ENCODE measurements at regions not wholly inside any gene's neighbourhood (a gene's known extent, or its start where the extent isn't known, plus 50 kb on each side); places are given as distances from the start of the nearest gene placed in this dataset.

DNA sequence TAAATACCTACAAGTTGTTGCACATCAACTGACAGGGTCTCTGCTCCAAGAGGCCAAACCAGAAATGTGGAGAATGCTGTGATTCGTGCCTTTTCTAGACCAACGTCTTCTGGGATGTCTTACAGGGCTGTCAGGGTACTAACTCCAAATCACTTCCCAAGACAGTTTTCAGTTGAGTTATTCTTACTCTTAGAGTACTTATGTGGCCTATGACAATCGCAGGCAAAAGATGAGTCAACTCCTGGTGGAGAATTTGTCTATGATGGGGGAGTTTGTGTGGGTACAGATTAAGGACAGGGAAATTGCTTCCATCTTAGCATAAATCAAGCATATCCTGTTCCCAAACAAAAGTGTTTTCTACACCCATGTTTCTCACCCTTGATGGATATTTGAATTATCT, 734.8 kb downstream of the TNS3 start:
- Histone ChIP-seq H3K4me1 (ENCODE audit: control insufficient read depth in 2 of 2, insufficient read depth in 2 of 2, low read length in 1 of 2) (no peaks in the 10 kb centered on the region), H3K27ac (ENCODE audit: low read depth in 2 of 2, low read length in 1 of 2) (no peak overlapping the region), H3K4me3 (ENCODE audit: low read depth in 1 of 2, low read length in 2 of 2) (no peak overlapping the region), H3K27me3 (ENCODE audit: control insufficient read depth in 1 of 2, insufficient read depth in 2 of 2, low read length in 2 of 2) (no peaks in the 10 kb centered on the region), H3K36me3 (ENCODE audit: control insufficient read depth in 2 of 2, insufficient read depth in 2 of 2, low read length in 1 of 2) (no peaks in the 10 kb centered on the region), H3K9me3 (ENCODE audit: control insufficient read depth in 2 of 2, insufficient read depth in 1 of 2, low read depth in 1 of 2, low read length in 1 of 2) (no peaks in the 10 kb centered on the region)
- 90 to 91% methylated on average over 3 of the region's 3 CpGs for WGBS, 2 donors

DNA sequence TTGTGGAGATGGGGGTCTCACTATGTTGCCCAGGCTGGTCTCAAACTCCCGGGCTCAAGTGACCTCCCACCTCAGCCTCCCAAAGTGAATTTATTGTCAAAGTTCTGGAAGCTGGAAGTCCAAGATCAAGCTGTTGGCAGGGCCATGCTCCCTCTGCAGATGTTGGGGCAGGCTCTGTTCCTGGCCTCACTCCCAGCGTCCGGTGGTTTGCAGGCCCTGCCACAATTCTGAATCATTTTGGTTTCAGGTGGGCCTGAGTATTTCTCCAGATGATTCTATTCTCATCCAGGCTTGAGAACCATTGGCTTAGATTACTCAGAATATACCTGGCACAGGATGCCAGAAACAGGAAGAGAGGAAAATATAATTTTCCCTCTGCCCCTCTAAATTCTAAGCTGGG, 737.4 kb downstream of the TNS3 start:
- no peaks in the 10 kb centered on the region for H3K36me3 ChIP-seq (ENCODE audit: control insufficient read depth in 2 of 2, insufficient read depth in 2 of 2, low read length in 1 of 2)
- H3K9me3 ChIP-seq (ENCODE audit: control insufficient read depth in 2 of 2, insufficient read depth in 1 of 2, low read depth in 1 of 2, low read length in 1 of 2) = no peaks in the 10 kb centered on the region
- WGBS, 2 donors = 69 to 74% methylated on average over 3 of the region's 3 CpGs
- no peaks in the 10 kb centered on the region for H3K4me1 ChIP-seq (ENCODE audit: control insufficient read depth in 2 of 2, insufficient read depth in 2 of 2, low read length in 1 of 2)
- H3K4me3 ChIP-seq (ENCODE audit: low read depth in 1 of 2, low read length in 2 of 2) = no peak overlapping the region
- no peak overlapping the region for H3K27ac ChIP-seq (ENCODE audit: low read depth in 2 of 2, low read length in 1 of 2)
- H3K27me3 ChIP-seq (ENCODE audit: control insufficient read depth in 1 of 2, insufficient read depth in 2 of 2, low read length in 2 of 2) = no peaks in the 10 kb centered on the region

DNA sequence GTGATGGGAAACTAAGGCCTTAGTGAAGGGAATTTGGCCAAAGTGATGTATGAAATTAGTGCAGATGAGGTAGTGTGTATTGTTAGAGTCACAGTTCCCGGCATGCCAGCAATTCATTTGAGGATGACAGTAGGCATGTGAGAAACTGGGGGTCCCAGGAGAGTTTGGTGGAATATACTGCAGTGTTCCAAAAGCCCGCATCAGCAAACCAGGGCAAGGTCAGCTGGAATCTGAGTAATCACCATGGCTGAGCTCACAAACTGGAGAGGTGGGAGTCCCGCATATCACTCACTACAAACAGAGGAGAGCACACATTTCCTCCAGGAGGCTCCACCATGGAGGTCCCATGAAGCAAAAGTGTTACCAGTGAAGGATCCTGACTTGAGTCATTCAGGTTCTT, 740.7 kb downstream of the TNS3 start:
- no peaks in the 10 kb centered on the region for H3K36me3 ChIP-seq (ENCODE audit: control insufficient read depth in 2 of 2, insufficient read depth in 2 of 2, low read length in 1 of 2)
- WGBS, 2 donors = 90 to 95% methylated on average over 3 of the region's 3 CpGs
- no peaks in the 10 kb centered on the region for H3K27me3 ChIP-seq (ENCODE audit: control insufficient read depth in 1 of 2, insufficient read depth in 2 of 2, low read length in 2 of 2)
- H3K9me3 ChIP-seq (ENCODE audit: control insufficient read depth in 2 of 2, insufficient read depth in 1 of 2, low read depth in 1 of 2, low read length in 1 of 2) = no peaks in the 10 kb centered on the region
- H3K4me1 ChIP-seq (ENCODE audit: control insufficient read depth in 2 of 2, insufficient read depth in 2 of 2, low read length in 1 of 2) = no peaks in the 10 kb centered on the region
- no peak overlapping the region for H3K27ac ChIP-seq (ENCODE audit: low read depth in 2 of 2, low read length in 1 of 2)
- H3K4me3 ChIP-seq (ENCODE audit: low read depth in 1 of 2, low read length in 2 of 2) = no peak overlapping the region

DNA sequence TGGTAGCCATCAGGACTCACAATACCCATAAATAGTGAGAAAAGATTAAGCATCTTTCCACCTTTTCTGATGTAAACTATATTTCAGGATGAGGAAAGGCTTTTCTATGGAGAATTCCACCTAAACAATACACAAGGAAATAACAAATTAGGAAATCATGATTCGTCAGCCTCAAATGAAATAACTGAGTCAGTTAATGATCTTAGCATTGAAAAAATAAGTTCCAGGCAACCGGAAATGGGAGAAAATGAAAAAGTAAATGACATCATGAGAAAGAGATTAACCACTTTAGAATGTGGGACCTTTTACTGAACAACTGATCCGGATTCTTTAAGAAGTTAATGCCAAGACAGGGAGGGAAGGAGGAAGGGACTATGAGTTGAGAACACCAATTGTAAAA, 742.3 kb downstream of the TNS3 start:
- Histone ChIP-seq H3K4me1 (ENCODE audit: control insufficient read depth in 2 of 2, insufficient read depth in 2 of 2, low read length in 1 of 2) (no peaks in the 10 kb centered on the region), H3K36me3 (ENCODE audit: control insufficient read depth in 2 of 2, insufficient read depth in 2 of 2, low read length in 1 of 2) (no peaks in the 10 kb centered on the region), H3K27ac (ENCODE audit: low read depth in 2 of 2, low read length in 1 of 2) (no peak overlapping the region), H3K9me3 (ENCODE audit: control insufficient read depth in 2 of 2, insufficient read depth in 1 of 2, low read depth in 1 of 2, low read length in 1 of 2) (no peaks in the 10 kb centered on the region), H3K27me3 (ENCODE audit: control insufficient read depth in 1 of 2, insufficient read depth in 2 of 2, low read length in 2 of 2) (no peaks in the 10 kb centered on the region), H3K4me3 (ENCODE audit: low read depth in 1 of 2, low read length in 2 of 2) (no peak overlapping the region)
- 72 to 75% methylated on average over 3 of the region's 3 CpGs for WGBS, 2 donors

DNA sequence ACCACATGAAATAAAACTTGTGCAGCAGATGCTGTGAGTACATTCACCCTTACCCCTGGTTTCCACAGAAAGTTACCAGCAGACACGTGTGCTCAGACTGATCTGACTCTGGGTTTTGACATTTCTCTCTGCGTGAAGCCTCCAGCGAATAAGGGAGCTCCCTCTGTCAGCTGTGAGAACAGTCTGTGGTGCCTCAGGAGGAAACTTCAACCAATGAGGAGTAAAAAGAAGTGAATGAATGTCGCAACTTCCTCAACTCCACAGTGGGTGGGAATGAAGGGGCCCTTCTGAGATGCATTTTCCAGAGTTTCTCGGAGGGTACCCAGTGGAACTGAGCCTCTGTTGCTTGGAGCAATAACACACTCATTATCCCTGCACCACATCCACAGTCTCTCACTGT, 743.4 kb downstream of the TNS3 start:
- Histone ChIP-seq H3K9me3 (ENCODE audit: control insufficient read depth in 2 of 2, insufficient read depth in 1 of 2, low read depth in 1 of 2, low read length in 1 of 2) (no peaks in the 10 kb centered on the region), H3K36me3 (ENCODE audit: control insufficient read depth in 2 of 2, insufficient read depth in 2 of 2, low read length in 1 of 2) (no peaks in the 10 kb centered on the region), H3K4me3 (ENCODE audit: low read depth in 1 of 2, low read length in 2 of 2) (no peak overlapping the region), H3K27ac (ENCODE audit: low read depth in 2 of 2, low read length in 1 of 2) (no peak overlapping the region), H3K4me1 (ENCODE audit: control insufficient read depth in 2 of 2, insufficient read depth in 2 of 2, low read length in 1 of 2) (no peaks in the 10 kb centered on the region), H3K27me3 (ENCODE audit: control insufficient read depth in 1 of 2, insufficient read depth in 2 of 2, low read length in 2 of 2) (no peaks in the 10 kb centered on the region)
- 85 to 86% methylated on average over 5 of the region's 5 CpGs for WGBS, 2 donors

DNA sequence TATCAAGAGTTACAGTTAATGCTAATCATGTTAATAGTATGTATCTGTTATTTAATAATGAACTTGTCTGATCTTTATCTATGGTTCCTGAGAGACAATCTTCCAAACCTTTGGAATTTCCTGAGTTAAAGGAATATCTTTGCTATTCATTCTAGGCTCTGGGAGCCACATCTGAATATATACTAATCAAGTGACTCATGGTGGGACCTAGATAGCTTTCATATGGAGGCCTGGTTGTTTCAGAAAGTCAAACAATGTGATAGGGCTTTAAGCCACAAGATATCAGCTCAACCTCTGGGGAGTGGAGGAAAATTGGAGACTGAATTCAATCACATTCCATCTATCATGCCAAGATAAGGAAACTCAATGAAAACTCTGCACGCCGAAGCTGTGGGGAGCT, 746.4 kb downstream of the TNS3 start:
- WGBS, 2 donors = 79 to 80% methylated on average over 2 of the region's 2 CpGs
- no peaks in the 10 kb centered on the region for H3K27me3 ChIP-seq (ENCODE audit: control insufficient read depth in 1 of 2, insufficient read depth in 2 of 2, low read length in 2 of 2)
- no peaks in the 10 kb centered on the region for H3K4me1 ChIP-seq (ENCODE audit: control insufficient read depth in 2 of 2, insufficient read depth in 2 of 2, low read length in 1 of 2)
- no peak overlapping the region for H3K27ac ChIP-seq (ENCODE audit: low read depth in 2 of 2, low read length in 1 of 2)
- no peaks in the 10 kb centered on the region for H3K9me3 ChIP-seq (ENCODE audit: control insufficient read depth in 2 of 2, insufficient read depth in 1 of 2, low read depth in 1 of 2, low read length in 1 of 2)
- no peaks in the 10 kb centered on the region for H3K36me3 ChIP-seq (ENCODE audit: control insufficient read depth in 2 of 2, insufficient read depth in 2 of 2, low read length in 1 of 2)
- H3K4me3 ChIP-seq (ENCODE audit: low read depth in 1 of 2, low read length in 2 of 2) = no peak overlapping the region

DNA sequence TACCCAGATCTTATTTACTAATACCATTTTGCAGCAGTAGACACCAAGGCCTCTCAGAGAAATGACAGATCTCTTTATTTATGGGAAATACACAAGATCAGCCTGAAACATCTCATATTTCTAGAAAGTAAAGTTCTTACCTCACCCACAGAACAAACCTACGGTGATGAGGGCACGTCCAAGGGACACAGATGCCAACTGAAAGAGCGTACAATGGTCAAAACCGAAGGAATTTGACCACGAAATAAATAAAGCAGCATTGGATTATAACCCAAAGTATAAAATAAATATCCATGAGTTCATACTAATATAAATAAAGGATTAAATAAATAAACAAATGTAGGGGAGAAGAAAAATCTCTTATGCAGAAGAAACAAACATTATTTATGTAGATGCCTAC, 747.0 kb downstream of the TNS3 start:
- WGBS, 2 donors = 71 to 79% methylated on average over 5 of the region's 5 CpGs
- no peaks in the 10 kb centered on the region for H3K9me3 ChIP-seq (ENCODE audit: control insufficient read depth in 2 of 2, insufficient read depth in 1 of 2, low read depth in 1 of 2, low read length in 1 of 2)
- H3K4me3 ChIP-seq (ENCODE audit: low read depth in 1 of 2, low read length in 2 of 2) = no peak overlapping the region

DNA sequence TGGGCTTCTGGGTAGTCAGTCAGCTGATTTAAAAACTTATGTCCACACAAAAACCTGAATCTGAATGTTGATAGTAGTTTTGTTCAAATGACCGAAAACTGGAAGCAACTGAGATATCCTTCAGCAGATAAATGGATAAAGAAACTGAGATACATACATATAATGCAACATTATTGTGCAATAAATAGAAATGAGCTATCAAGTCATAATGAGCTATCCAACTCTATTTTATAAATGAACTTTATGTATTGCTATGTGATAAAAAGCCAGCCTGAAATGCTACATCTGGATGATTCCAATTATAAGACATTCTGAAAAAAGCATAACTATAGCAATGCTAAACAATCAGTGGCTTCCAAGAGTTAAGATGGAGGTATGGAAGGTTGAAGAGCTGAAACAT, 748.7 kb downstream of the TNS3 start:
- Histone ChIP-seq H3K9me3 (ENCODE audit: control insufficient read depth in 2 of 2, insufficient read depth in 1 of 2, low read depth in 1 of 2, low read length in 1 of 2) (no peaks in the 10 kb centered on the region), H3K27ac (ENCODE audit: low read depth in 2 of 2, low read length in 1 of 2) (no peak overlapping the region), H3K4me3 (ENCODE audit: low read depth in 1 of 2, low read length in 2 of 2) (no peak overlapping the region), H3K4me1 (ENCODE audit: control insufficient read depth in 2 of 2, insufficient read depth in 2 of 2, low read length in 1 of 2) (no peaks in the 10 kb centered on the region), H3K36me3 (ENCODE audit: control insufficient read depth in 2 of 2, insufficient read depth in 2 of 2, low read length in 1 of 2) (no peaks in the 10 kb centered on the region), H3K27me3 (ENCODE audit: control insufficient read depth in 1 of 2, insufficient read depth in 2 of 2, low read length in 2 of 2) (no peaks in the 10 kb centered on the region)
- WGBS, 2 donors = 80 to 95% methylated on average over 1 of the region's 1 CpG

More for the DNA sequence above, 747.0 kb downstream of the TNS3 start:
- Histone ChIP-seq H3K27me3 (ENCODE audit: control insufficient read depth in 1 of 2, insufficient read depth in 2 of 2, low read length in 2 of 2) (no peaks in the 10 kb centered on the region), H3K4me1 (ENCODE audit: control insufficient read depth in 2 of 2, insufficient read depth in 2 of 2, low read length in 1 of 2) (no peaks in the 10 kb centered on the region), H3K36me3 (ENCODE audit: control insufficient read depth in 2 of 2, insufficient read depth in 2 of 2, low read length in 1 of 2) (no peaks in the 10 kb centered on the region), H3K27ac (ENCODE audit: low read depth in 2 of 2, low read length in 1 of 2) (no peak overlapping the region)

- Histone ChIP-seq H3K4me1 (ENCODE audit: control insufficient read depth in 2 of 2, insufficient read depth in 2 of 2, low read length in 1 of 2) (no peaks in the 10 kb centered on the region), H3K27me3 (ENCODE audit: control insufficient read depth in 1 of 2, insufficient read depth in 2 of 2, low read length in 2 of 2) (no peaks in the 10 kb centered on the region), H3K36me3 (ENCODE audit: control insufficient read depth in 2 of 2, insufficient read depth in 2 of 2, low read length in 1 of 2) (no peaks in the 10 kb centered on the region), H3K9me3 (ENCODE audit: control insufficient read depth in 2 of 2, insufficient read depth in 1 of 2, low read depth in 1 of 2, low read length in 1 of 2) (peaks cover 0 to 3% of the 10 kb centered on the region in 2 donors), H3K4me3 (ENCODE audit: low read depth in 1 of 2, low read length in 2 of 2) (no peak overlapping the region), H3K27ac (ENCODE audit: low read depth in 2 of 2, low read length in 1 of 2) (no peak overlapping the region)
- 67 to 77% methylated on average over 2 of the region's 2 CpGs for WGBS, 2 donors
These were observed 749.8 kb downstream of the TNS3 start for GRCh38 chr7:46832136-46832535.

GRCh38 chr7:46819819-46820218, 762.1 kb downstream of the TNS3 start:
- H3K27ac ChIP-seq (ENCODE audit: low read depth in 2 of 2, low read length in 1 of 2) = no peak overlapping the region
- H3K4me1 ChIP-seq (ENCODE audit: control insufficient read depth in 2 of 2, insufficient read depth in 2 of 2, low read length in 1 of 2) = no peaks in the 10 kb centered on the region
- no peak overlapping the region for H3K4me3 ChIP-seq (ENCODE audit: low read depth in 1 of 2, low read length in 2 of 2)
- peaks cover 0 to 3% of the 10 kb centered on the region in 2 donors for H3K9me3 ChIP-seq (ENCODE audit: control insufficient read depth in 2 of 2, insufficient read depth in 1 of 2, low read depth in 1 of 2, low read length in 1 of 2)
- no peaks in the 10 kb centered on the region for H3K36me3 ChIP-seq (ENCODE audit: control insufficient read depth in 2 of 2, insufficient read depth in 2 of 2, low read length in 1 of 2)
- H3K27me3 ChIP-seq (ENCODE audit: control insufficient read depth in 1 of 2, insufficient read depth in 2 of 2, low read length in 2 of 2) = no peaks in the 10 kb centered on the region
- WGBS, 2 donors = 89 to 90% methylated on average over 7 of the region's 7 CpGs

Data from esophagus (tissue), 2 donors.